Cardiac fibroblast (primary cell): ENCODE measurements at regions not wholly inside any gene's neighbourhood (a gene's known extent, or its start where the extent isn't known, plus 50 kb on each side); places are given as distances from the start of the nearest gene placed in this dataset.
"Not testable (repeated sequence)": the region's sequence is repeated elsewhere in the genome, so short reads cannot be mapped to it uniquely, and the experiment has no call there.

Experiments used
- DNase-seq, 2 donors: peaks; one replicate each; pipeline versions ENCODE4 v3.0.0 to v3.0.0-alpha.2; 2010; ENCODE audit warnings: low read depth in 2 of 2
- H3K4me3 ChIP-seq, 2 donors: replicated peaks in 1 of 2; 1 replicate in 1 of 2; 2 replicates in 1 of 2; pipeline ENCODE4 v1.5.1; 2011; ENCODE audit warnings: low read depth in 2 of 2, low read length in 2 of 2, mild to moderate bottlenecking in 2 of 2, moderate library complexity in 1 of 2
- CTCF ChIP-seq: IDR thresholded peaks from one replicate; pipeline ENCODE4 v1.5.1; 2011; ENCODE audit warnings: low read depth, mild to moderate bottlenecking, low read length, inconsistent platforms

- DNase-seq, H3K4me3 ChIP-seq: not testable (repeated sequence)
Measured at GRCh38 chr15:28789401-28790114, 58.9 kb downstream of the GOLGA6L7 start.

GRCh38 chr15:28788649-28789400 is 59.6 kb downstream of the GOLGA6L7 start:
- DNase-seq, H3K4me3 ChIP-seq: not testable (repeated sequence)

GRCh38 chr15:28788176-28788575 is 60.3 kb downstream of the GOLGA6L7 start:
- H3K4me3 ChIP-seq, result not testable (repeated sequence)

GRCh38 chr15:28786521-28786920 is 61.9 kb downstream of the GOLGA6L7 start:
- peak; percentile 56 to 80 for DNase-seq
- no peak overlapping the region for H3K4me3 ChIP-seq
- no peak for TF ChIP-seq CTCF

More at GRCh38 chr15:28788176-28788575, 60.3 kb downstream of the GOLGA6L7 start:
- not testable (repeated sequence) for DNase-seq

GRCh38 chr15:28784347-28785163 is 63.9 kb downstream of the GOLGA6L7 start:
- DNase-seq, result peak in 1 of 2 donors; percentile 9
- H3K4me3 ChIP-seq, result not testable (repeated sequence)

GRCh38 chr15:28783873-28784272 is 64.6 kb downstream of the GOLGA6L7 start:
- no peak for DNase-seq
- no peak for TF ChIP-seq CTCF
- no peak overlapping the region for H3K4me3 ChIP-seq

- no peak for DNase-seq
- no peak for TF ChIP-seq CTCF
- no peak overlapping the region for H3K4me3 ChIP-seq
Measured at GRCh38 chr15:28783466-28783865, 65.0 kb downstream of the GOLGA6L7 start.

GRCh38 chr15:28778397-28778796 is 66.2 kb upstream of the GOLGA8M start:
- H3K4me3 ChIP-seq, result not testable (repeated sequence)

GRCh38 chr15:28772857-28773256 is 60.6 kb upstream of the GOLGA8M start:
- DNase-seq, result not testable (repeated sequence)

More at GRCh38 chr15:28778397-28778796, 66.2 kb upstream of the GOLGA8M start:
- DNase-seq, result not testable (repeated sequence)

More at GRCh38 chr15:28772857-28773256, 60.6 kb upstream of the GOLGA8M start:
- H3K4me3 ChIP-seq, result not testable (repeated sequence)
